ENCODE measurements at regions not wholly inside any gene's neighbourhood (a gene's known extent, or its start where the extent isn't known, plus 50 kb on each side); places are given as distances from the start of the nearest gene placed in this dataset.
"Not testable (repeated sequence)": the region's sequence is repeated elsewhere in the genome, so short reads cannot be mapped to it uniquely, and the experiment has no call there.

GRCh38 chrX:117843749-117844148 lies 272.9 kb downstream of the KLHL13 start:
- DNase-seq (ENCODE audit: low read depth): no peak
- in situ Hi-C loops (cut with HindIII; ENCODE audit: low sequenced_read_pairs): no loop called here
- no peak overlapping the region for H3K4me3 ChIP-seq (ENCODE audit: low read depth, low read length)
- no peak for TF ChIP-seq CTCF (IDR thresholded peaks at IDR 0.05; ENCODE audit: low read depth, low read length, missing control alignments)

- H3K4me3 ChIP-seq (ENCODE audit: low read depth, low read length): no peak overlapping the region
- in situ Hi-C loops (cut with HindIII; ENCODE audit: low sequenced_read_pairs): no loop called here
- TF ChIP-seq CTCF (IDR thresholded peaks at IDR 0.05; ENCODE audit: low read depth, low read length, missing control alignments): no peak
- DNase-seq (ENCODE audit: low read depth): no peak
Measured at GRCh38 chrX:117840645-117841044, 276.0 kb downstream of the KLHL13 start.

- DNase-seq (ENCODE audit: low read depth): no peak
Measured at GRCh38 chrX:117839544-117839943, 277.1 kb downstream of the KLHL13 start.

GRCh38 chrX:117838581-117839331 lies 277.9 kb downstream of the KLHL13 start:
- H3K4me3 ChIP-seq (ENCODE audit: low read depth, low read length): no peak overlapping the region
- in situ Hi-C loops (cut with HindIII; ENCODE audit: low sequenced_read_pairs): no loop called here
- TF ChIP-seq CTCF (IDR thresholded peaks at IDR 0.05; ENCODE audit: low read depth, low read length, missing control alignments): no peak
- no peak for DNase-seq (ENCODE audit: low read depth)

More at GRCh38 chrX:117839544-117839943, 277.1 kb downstream of the KLHL13 start:
- in situ Hi-C loops (cut with HindIII; ENCODE audit: low sequenced_read_pairs): no loop called here
- no peak overlapping the region for H3K4me3 ChIP-seq (ENCODE audit: low read depth, low read length)
- no peak for TF ChIP-seq CTCF (IDR thresholded peaks at IDR 0.05; ENCODE audit: low read depth, low read length, missing control alignments)

GRCh38 chrX:117835034-117835433 lies 281.6 kb downstream of the KLHL13 start:
- DNase-seq (ENCODE audit: low read depth): no peak
- in situ Hi-C loops (cut with HindIII; ENCODE audit: low sequenced_read_pairs): no loop called here
- TF ChIP-seq CTCF (IDR thresholded peaks at IDR 0.05; ENCODE audit: low read depth, low read length, missing control alignments): no peak
- H3K4me3 ChIP-seq (ENCODE audit: low read depth, low read length): no peak overlapping the region

GRCh38 chrX:117834076-117834475 lies 282.5 kb downstream of the KLHL13 start:
- no peak for TF ChIP-seq CTCF (IDR thresholded peaks at IDR 0.05; ENCODE audit: low read depth, low read length, missing control alignments)
- H3K4me3 ChIP-seq (ENCODE audit: low read depth, low read length): no peak overlapping the region
- in situ Hi-C loops (cut with HindIII; ENCODE audit: low sequenced_read_pairs): no loop called here
- DNase-seq (ENCODE audit: low read depth): no peak

- H3K4me3 ChIP-seq (ENCODE audit: low read depth, low read length); in situ Hi-C loops (cut with HindIII; ENCODE audit: low sequenced_read_pairs); DNase-seq (ENCODE audit: low read depth): not testable (repeated sequence)
Measured at GRCh38 chrX:117821472-117821871, 295.1 kb downstream of the KLHL13 start.

Measured in astrocyte of the cerebellum (primary cell).